ENCODE measurements at regions not wholly inside any gene's neighbourhood (a gene's known extent, or its start where the extent isn't known, plus 50 kb on each side); places are given as distances from the start of the nearest gene placed in this dataset.
"Not testable (repeated sequence)": the region's sequence is repeated elsewhere in the genome, so short reads cannot be mapped to it uniquely, and the experiment has no call there.

DNA sequence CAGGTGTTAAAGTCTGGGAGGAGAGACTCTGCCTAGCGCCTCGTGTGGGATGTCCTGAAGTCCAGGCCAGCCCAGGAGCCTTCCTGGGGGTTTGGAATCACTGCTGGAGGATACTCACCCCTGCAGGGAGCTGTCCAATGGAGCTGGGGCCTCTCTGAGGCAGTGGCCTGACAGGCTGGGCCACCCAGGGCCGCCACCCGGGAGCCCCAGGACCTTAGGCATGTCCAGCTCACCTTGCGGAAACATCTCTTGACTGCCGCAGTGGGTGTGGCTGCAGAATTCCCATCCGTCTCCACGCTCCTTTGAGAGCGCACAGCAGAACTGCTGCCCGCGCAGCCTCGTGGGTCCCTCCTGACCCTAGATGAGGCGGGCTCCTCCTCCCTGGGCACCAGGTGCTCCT is 214.0 kb upstream of the SGCG start:
- TF ChIP-seq ZFX (CRISPR knock-in tag; IDR thresholded peaks at IDR 0.05); ZNF644 (tag; IDR thresholded peaks at IDR 0.05; ENCODE audit: low read depth); RBBP5 (IDR thresholded peaks at IDR 0.05; ENCODE audit: borderline replicate concordance, insufficient read depth, low read length, poor library complexity, severe bottlenecking); HDAC6 (IDR thresholded peaks at IDR 0.05; ENCODE audit: low read depth, low read length); CTCF (IDR thresholded peaks at IDR 0.05 in 2 of 3, conservative IDR thresholded peaks at IDR 0.05 in 1 of 3; ENCODE audit: insufficient read depth in 2 of 3, low read depth in 1 of 3, low read length in 3 of 3): not testable (repeated sequence)
- TF ChIP-seq, protein P1, sequence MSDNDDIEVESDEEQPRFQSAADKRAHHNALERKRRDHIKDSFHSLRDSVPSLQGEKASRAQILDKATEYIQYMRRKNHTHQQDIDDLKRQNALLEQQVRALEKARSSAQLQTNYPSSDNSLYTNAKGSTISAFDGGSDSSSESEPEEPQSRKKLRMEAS (CRISPR knock-in tag; IDR thresholded peaks at IDR 0.05): not testable (repeated sequence)
